Esophagus muscularis mucosa (tissue), 4 donors: ENCODE measurements at regions not wholly inside any gene's neighbourhood (a gene's known extent, or its start where the extent isn't known, plus 50 kb on each side); places are given as distances from the start of the nearest gene placed in this dataset.

ENCODE experiments used
- DNase-seq: peaks from one replicate; pipeline ENCODE4 v3.0.0-alpha.2; 2017; ENCODE audit errors: extremely low spot score
- H3K27ac ChIP-seq, 4 donors: fragments of 200-600 bp; sonication (generic); replicated peaks in 1 of 4; 1 replicate in 3 of 4; 2 replicates in 1 of 4; pipeline ENCODE4 v1.5.1; 2016 to 2019; ENCODE audit warnings: mild to moderate bottlenecking in 1 of 4
- H3K27me3 ChIP-seq, 4 donors: fragments of 200-600 bp; sonication (generic); one replicate each; pipeline versions ENCODE4 v1.5.1 to v1.6.0; 2016 to 2019
- H3K36me3 ChIP-seq, 4 donors: fragments of 200-600 bp; sonication (generic); one replicate each; pipeline ENCODE4 v1.5.1; 2016 to 2019
- H3K4me1 ChIP-seq, 4 donors: fragments of 200-600 bp; sonication (generic); one replicate each; pipeline ENCODE4 v1.5.1; 2016 to 2019
- H3K4me3 ChIP-seq, 4 donors: fragments of 200-600 bp; sonication (generic); 1 replicate in 2 of 4; 2 replicates in 2 of 4; pipeline ENCODE4 v1.5.1; 2016 to 2019; ENCODE audit warnings: mild to moderate bottlenecking in 4 of 4, moderate library complexity in 1 of 4
- H3K9me3 ChIP-seq, 4 donors: fragments of 200-600 bp; sonication (generic); 1 replicate in 3 of 4; 2 replicates in 1 of 4; pipeline ENCODE4 v1.5.1; 2016 to 2019
- EP300 ChIP-seq: sonication (generic); formaldehyde crosslinking; IDR thresholded peaks from one replicate; pipeline ENCODE4 v1.6.1; 2017; ENCODE audit warnings: antibody characterized with exemption
- POLR2A ChIP-seq: fragments of 450-650 bp; IDR thresholded peaks from one replicate; pipeline ENCODE4 v1.6.1; 2017; ENCODE audit warnings: antibody characterized with exemption, moderate library complexity, mild to moderate bottlenecking, low read depth
- POLR2AphosphoS5 ChIP-seq, 2 donors: sonication (generic); formaldehyde crosslinking; IDR thresholded peaks; one replicate each; pipeline ENCODE4 v1.6.1; 2017; ENCODE audit warnings: antibody characterized with exemption in 2 of 2
- WGBS: methylation state at CpG from one replicate; pipeline ENCODE4 v1.1.5; 2018; 5-methylcytosine and 5-hydroxymethylcytosine counted together
- intact Hi-C: fragments of 100-400 bp; cut with DNase I; formaldehyde crosslinking; loops from one replicate; pipeline ENCODE4 v1.15.1; 2023
- TF ChIP-seq, protein P1 (sequence below), 3 experiments: fragments of 200-600 bp in 2 of 3; fragments of 450-650 bp in 1 of 3; sonication (generic) in 2 of 3; IDR thresholded peaks; one replicate each; pipeline ENCODE4 v1.5.1; 2017 to 2019; ENCODE audit warnings: antibody characterized with exemption in 3 of 3, mild to moderate bottlenecking in 2 of 3, moderate library complexity in 1 of 3

DNA sequence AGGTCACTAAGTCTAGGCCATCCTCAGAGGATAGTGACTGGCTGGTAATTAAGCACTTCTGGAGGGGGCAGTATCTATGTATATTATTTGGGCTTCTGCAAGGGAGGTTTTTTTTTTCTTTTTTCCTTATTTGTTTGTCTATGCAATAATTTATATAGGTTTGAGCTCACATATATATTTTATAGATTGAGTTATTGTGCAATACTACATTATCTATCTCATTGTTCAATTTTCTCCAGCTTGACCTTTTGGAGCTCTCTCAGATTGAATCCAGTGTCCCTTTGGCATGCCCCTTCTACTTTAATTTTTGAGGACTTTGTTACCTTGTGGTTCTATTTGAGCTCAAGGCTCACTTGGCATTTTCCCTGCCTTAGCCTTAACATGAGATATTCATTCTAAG is 852.1 kb downstream of the KCNT2 start:
- no peak overlapping the region for H3K27ac ChIP-seq
- no peaks in the 10 kb centered on the region for H3K36me3 ChIP-seq
- H3K9me3 ChIP-seq = no peaks in the 10 kb centered on the region
- H3K27me3 ChIP-seq = no peaks in the 10 kb centered on the region
- intact Hi-C loops = no loop called here
- no peaks in the 10 kb centered on the region for H3K4me1 ChIP-seq
- no peak overlapping the region for H3K4me3 ChIP-seq
- TF ChIP-seq EP300 = no peak
- TF ChIP-seq, protein P1, sequence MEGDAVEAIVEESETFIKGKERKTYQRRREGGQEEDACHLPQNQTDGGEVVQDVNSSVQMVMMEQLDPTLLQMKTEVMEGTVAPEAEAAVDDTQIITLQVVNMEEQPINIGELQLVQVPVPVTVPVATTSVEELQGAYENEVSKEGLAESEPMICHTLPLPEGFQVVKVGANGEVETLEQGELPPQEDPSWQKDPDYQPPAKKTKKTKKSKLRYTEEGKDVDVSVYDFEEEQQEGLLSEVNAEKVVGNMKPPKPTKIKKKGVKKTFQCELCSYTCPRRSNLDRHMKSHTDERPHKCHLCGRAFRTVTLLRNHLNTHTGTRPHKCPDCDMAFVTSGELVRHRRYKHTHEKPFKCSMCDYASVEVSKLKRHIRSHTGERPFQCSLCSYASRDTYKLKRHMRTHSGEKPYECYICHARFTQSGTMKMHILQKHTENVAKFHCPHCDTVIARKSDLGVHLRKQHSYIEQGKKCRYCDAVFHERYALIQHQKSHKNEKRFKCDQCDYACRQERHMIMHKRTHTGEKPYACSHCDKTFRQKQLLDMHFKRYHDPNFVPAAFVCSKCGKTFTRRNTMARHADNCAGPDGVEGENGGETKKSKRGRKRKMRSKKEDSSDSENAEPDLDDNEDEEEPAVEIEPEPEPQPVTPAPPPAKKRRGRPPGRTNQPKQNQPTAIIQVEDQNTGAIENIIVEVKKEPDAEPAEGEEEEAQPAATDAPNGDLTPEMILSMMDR (IDR thresholded peaks at IDR 0.05) = no peak
- no peak for TF ChIP-seq POLR2AphosphoS5 (IDR thresholded peaks at IDR 0.05)
- TF ChIP-seq POLR2A = no peak
- no peak for DNase-seq

DNA sequence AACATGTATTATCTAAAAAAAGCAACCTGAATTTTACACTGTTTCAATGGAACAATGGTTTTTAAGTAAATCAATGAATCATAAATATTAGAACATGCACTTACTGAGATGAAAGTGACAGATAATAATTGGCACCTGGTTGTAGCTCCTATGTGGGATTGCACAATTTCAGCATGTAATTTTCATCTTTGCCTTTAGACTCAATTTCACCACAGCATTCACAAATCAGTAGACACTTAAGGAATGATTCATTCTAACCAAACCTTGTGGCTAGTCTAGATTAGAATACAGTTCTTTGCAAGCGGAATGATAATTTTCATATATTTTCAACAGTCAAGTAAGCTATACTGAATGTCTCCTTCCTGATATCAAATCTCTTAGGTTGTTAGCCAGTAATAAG is 853.4 kb downstream of the KCNT2 start:
- H3K9me3 ChIP-seq = no peaks in the 10 kb centered on the region
- H3K27ac ChIP-seq = no peak overlapping the region
- TF ChIP-seq EP300 (no peak), POLR2A (no peak), POLR2AphosphoS5 (IDR thresholded peaks at IDR 0.05) (no peak)
- TF ChIP-seq, protein P1 (IDR thresholded peaks at IDR 0.05) = no peak
- H3K27me3 ChIP-seq = no peaks in the 10 kb centered on the region
- 100% methylated on average over 1 of the region's 1 CpG for WGBS
- intact Hi-C loops = no loop called here
- no peaks in the 10 kb centered on the region for H3K4me1 ChIP-seq
- DNase-seq = no peak
- H3K36me3 ChIP-seq = no peaks in the 10 kb centered on the region
- H3K4me3 ChIP-seq = no peak overlapping the region

DNA sequence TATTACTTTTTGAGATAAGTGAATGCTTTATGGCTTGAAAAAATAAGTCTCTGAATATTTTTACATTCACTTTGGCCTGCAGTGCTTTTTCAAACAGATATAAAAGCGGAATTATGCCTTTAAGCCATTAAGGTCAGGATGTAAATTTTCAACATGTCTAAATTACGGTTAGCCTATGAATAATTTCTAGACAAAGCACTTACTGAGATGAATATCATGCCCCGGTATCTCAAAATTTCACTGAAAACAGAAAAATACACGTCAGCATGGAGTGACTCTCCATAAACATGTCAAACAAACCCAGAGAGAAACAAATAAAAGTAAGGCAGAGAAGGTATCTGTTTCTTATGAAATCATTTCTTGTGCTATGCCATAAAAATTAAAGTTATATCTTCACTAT is 853.9 kb downstream of the KCNT2 start:
- Histone ChIP-seq H3K4me3 (no peak overlapping the region), H3K4me1 (no peaks in the 10 kb centered on the region), H3K36me3 (no peaks in the 10 kb centered on the region), H3K27ac (no peak overlapping the region), H3K27me3 (no peaks in the 10 kb centered on the region), H3K9me3 (no peaks in the 10 kb centered on the region)
- no peak for DNase-seq
- intact Hi-C loops = no loop called here
- no peak for TF ChIP-seq POLR2A
- TF ChIP-seq, protein P1 (IDR thresholded peaks at IDR 0.05) = no peak
- TF ChIP-seq EP300 = no peak
- no peak for TF ChIP-seq POLR2AphosphoS5 (IDR thresholded peaks at IDR 0.05)
- 73% methylated on average over 4 of the region's 4 CpGs for WGBS

DNA sequence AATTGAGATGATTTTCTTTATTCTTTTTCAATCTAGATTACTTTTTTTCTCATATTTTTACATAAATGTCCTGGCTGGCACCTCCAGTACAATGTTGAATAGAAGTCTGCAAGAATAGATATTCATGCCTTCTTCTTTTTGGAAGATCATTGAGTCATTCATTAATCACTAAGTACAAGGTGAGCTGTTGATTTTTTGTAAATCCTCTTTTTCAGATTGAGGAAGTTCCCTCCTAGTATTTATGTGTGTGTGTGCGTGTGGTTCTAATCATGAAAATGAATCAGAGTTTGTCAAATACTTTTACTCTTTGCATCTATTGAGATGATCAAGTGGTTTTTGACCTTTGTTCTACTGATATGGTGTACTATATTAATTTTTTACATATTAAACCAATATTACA is 859.3 kb downstream of the KCNT2 start:
- TF ChIP-seq, protein P1 (IDR thresholded peaks at IDR 0.05) = no peak
- TF ChIP-seq EP300 (no peak), POLR2A (no peak)
- no peak overlapping the region for H3K27ac ChIP-seq
- no peak overlapping the region for H3K4me3 ChIP-seq
- H3K27me3 ChIP-seq = no peaks in the 10 kb centered on the region
- 93% methylated on average over 1 of the region's 1 CpG for WGBS
- no peaks in the 10 kb centered on the region for H3K9me3 ChIP-seq
- intact Hi-C loops = no loop called here
- H3K4me1 ChIP-seq = no peaks in the 10 kb centered on the region
- no peaks in the 10 kb centered on the region for H3K36me3 ChIP-seq
- no peak for DNase-seq

DNA sequence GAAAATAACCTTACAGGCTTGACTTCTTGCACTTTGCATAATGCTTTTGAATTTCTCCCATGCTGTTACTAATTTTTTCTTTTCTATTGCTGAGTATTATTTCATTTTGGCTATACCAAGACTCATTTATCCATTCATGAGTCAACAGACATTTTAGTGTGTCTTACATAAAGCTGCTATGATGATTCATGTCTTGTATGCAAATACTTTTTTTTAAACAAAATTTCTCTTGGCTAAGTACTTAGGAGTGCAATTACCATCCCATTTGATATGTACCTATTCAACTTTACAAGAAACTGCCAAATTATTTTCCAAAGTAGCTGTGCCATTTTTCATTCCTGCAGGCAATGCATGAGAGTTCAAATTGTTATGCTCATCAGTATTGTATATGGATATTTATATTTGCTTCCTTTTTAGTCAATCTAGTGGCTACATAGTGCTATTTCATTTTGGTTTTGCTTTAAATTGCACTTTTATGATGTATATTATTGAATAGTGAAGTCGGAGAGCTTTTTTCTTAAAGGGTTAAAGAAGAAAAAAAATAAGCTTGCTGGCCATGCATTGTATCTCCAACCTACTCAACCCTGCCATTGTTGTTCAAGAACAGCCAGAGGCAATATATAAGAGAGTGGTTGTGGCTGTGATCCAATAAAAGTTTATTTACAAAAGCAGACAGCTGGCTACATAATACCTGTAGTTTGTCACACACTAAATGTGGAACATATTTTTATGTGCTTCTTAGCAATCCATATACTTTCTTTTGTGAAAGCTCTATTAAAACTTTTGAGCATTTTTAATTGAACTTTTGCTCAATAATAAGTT is 862.8 kb downstream of the KCNT2 start:
- H3K27me3 ChIP-seq = no peaks in the 10 kb centered on the region

More for the DNA sequence above, 862.8 kb downstream of the KCNT2 start:
- WGBS = 84% methylated on average over 1 of the region's 1 CpG
- Histone ChIP-seq H3K27ac (no peak overlapping the region), H3K4me3 (no peak overlapping the region), H3K36me3 (no peaks in the 10 kb centered on the region), H3K4me1 (no peaks in the 10 kb centered on the region), H3K9me3 (no peaks in the 10 kb centered on the region)
- no peak for DNase-seq
- TF ChIP-seq, protein P1 (IDR thresholded peaks at IDR 0.05) = no peak
- no peak for TF ChIP-seq POLR2A
- TF ChIP-seq EP300 = no peak
- TF ChIP-seq POLR2AphosphoS5 (IDR thresholded peaks at IDR 0.05) = no peak
- intact Hi-C loops = no loop called here
